ENCODE measurements at regions not wholly inside any gene's neighbourhood (a gene's known extent, or its start where the extent isn't known, plus 50 kb on each side); places are given as distances from the start of the nearest gene placed in this dataset.

DNA sequence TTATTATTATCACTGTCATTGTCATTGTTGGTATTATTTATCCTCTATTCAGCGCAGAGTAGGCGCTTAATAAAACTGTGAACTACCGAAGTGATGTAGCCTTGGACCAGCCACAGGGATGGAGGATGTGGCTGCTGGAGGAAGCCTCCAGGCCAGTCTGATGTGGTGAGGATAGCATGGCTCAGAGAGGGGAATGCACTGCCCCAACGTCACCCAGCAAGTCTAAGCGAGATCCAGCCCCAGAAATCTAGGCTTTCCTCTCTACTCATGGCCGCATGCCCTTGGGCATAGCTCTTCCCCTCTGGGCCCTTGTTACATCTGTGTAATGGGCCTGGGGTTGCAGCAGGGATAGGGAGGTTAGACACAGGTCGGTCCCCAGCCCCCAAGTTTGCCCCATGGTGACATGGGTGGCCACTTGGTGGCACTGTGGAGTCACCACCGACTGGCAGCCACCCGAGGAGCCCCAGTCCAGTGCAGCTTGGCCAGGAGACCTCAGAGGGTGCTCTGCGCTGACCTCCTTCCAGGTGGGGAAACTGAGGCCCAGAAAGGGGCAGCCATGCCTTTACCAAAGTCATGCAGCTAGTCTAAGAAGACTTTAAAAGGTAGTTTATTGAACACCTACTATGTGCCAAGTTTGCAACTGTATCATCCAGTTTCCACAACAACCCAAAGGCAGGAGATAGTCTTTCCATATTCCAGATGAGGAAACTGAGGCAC lies 395.7 kb downstream of the MN1 start:
- DNase-seq, result peak; percentile 38

DNA sequence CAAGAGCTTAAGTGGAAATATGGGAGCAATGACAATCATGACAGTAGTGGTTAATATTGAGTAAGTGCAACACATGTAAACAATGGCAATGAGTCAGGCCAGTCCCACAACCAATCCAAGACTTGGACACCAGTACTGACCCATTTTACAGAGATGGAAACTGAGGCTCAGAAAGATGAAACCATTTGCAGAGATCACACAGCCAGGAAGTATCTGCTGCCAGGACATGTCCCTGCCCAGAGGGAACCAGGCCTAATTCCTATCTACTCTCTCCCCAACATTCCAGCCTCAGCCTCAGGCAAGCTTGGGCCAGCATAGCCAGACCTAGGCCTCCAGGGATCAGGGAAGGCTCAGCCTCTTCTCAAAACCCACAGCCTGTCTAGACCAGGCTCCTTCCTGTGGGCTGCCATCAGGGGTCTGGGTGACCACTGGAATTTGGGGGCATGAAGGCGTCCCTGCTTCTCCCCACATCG lies 395.1 kb downstream of the MN1 start:
- DNase-seq, result no peak

DNA sequence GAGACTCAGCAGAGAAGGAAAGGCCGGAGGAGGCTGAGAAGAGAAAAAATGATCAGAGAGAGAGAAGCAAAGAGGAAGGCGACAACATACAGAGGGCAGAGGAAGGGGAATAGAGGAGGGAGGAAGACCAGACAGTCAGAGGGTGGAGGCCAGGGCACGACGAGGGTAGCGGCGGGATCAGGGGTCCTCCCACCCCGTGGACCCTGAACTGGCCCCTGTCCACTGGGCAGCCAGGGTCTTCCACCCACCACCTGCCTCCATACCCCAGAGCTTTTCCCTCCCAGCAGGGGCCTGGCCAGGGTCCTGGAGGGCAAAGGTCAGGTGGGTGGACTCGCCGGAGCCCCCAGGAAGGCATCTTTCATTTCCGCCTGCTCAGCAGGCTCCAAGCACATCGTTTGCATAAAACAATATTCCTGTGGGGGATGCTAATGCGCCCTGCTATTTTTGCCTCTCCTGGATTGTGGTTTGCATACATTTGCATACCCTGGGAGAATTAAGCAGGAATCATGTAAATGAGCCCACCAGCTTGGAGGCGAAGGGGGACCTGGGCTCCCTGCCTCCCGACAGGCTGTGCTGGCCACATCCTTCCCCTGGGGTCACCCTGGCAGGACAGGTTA lies 394.1 kb downstream of the MN1 start:
- no peak for DNase-seq

DNA sequence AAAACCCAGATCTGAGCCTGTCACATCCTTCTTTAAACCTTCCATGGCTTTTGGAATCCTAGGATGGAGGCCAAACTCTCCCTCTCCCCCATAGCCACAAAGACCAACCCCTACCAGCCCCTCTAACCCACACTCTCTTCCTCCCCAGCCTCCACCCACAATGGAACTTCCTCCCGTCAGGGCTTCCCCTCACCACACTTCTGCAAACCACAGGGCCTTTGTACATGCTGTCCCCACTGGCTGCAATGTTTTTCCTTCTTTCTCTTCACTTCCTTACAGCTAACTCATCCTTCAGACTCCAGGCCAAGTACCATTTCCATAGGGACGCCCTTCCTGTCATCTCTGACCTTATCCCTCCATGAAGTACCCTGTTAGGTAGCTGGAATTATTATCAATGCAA lies 393.5 kb downstream of the MN1 start:
- no peak for DNase-seq

DNA sequence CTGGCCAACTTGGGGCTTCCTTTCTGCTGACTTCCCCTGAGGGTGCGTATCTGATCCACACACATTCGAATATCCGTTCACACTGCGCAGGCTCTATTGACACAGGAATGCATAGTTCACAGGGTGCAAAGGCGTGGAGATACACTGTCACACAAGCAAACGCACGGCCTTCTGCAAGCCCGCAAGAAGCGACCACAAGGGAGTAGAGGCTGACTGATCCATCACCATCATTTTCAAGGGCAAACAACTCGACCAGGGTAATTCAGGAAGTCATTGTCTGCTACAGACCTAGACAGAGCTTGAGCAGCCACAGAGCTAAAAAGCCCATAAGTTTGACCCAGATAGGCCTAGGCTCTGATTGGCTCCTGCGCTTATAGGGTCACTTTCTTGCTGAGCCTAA lies 392.3 kb downstream of the MN1 start:
- no peak for DNase-seq

DNA sequence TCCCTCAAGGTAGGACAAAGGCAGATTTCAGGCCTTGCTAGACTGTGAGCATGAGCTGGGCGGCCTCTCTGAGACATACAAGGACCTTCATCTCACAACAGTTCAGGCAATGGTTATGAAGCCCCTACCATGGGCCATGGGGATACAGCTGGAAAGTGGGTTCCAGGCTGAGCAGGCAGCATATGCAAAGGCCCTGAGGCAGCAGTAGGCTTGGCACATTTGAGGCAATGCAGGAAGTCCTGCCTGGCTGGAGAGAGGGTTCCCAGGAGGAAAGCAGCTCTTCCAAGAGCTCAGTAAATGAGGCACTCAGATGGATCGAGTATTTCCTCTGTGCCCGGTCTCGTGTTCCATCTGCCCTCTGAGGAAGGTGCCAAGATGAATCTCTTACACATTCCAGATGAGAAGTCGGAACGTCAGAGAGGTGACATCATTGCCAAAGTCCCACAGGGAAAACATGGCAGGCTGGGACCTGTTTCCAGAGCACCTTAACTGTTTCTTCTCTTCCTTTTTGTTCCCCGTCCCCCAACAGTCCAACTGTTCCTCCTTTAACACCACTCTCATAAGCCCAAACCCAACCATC lies 388.6 kb downstream of the MN1 start:
- DNase-seq, result no peak

DNA sequence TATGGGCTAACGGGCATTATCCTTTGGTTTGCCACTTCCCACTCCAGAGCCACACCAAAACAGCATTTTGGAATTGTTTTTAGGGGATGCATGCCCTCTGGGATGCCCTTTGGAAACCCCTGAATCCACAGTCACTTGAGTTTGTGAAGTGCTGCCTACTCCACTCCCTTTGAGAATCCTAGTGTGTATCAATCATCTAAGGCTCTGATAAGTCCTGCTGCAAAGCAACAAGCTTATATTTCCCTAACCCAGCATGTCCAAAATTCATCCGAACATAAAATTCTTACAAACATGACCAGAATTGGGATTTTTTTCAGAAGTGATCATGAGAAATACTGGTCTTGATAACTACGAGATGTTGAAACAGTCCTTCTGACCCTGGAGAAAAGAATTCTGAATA lies 387.9 kb downstream of the MN1 start:
- DNase-seq, result no peak

DNA sequence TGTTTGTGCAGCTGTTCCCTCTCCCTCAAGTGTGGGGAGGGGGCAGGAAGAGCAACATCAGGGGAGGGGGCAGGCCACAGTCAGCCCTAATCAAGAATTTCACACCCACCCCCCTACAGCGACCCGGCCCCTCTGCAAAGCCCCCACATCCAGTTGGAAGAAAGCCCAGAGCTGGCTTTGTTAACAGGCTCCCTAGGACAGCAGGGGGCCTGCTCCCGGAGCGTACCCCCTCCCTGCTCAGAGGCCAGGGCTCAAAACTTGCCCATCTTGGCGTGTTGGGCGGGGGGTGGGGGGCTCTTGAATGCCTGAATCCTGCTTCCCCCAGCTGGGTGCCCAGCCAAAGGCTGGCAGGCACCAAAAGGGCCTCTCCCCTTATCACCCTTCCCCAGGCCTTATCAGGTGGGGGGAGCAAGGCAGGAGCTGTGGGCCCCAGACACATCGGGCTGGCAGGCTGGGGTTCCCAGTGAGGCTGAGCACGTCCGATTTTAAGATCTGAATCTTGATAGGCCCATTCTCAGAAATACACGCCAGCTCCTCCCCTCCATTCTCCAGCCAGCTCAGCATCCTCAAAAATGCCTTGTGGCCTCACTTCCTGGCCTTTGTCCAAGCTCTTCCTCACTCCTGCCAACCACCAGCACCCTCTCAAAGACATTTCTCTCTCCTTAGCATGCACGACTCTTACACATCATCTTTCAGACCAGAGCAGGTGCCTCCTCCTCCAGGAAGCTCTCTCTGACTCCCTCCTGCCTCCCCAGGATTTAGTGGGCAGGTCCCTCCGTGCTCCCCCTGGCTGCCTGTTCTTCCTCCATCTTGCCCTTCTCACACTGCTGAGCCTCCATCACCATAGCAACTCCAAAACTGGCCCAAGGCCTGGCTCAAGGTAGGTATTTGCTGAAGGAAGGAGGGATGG lies 384.8 kb downstream of the MN1 start:
- DNase-seq, result no peak

DNA sequence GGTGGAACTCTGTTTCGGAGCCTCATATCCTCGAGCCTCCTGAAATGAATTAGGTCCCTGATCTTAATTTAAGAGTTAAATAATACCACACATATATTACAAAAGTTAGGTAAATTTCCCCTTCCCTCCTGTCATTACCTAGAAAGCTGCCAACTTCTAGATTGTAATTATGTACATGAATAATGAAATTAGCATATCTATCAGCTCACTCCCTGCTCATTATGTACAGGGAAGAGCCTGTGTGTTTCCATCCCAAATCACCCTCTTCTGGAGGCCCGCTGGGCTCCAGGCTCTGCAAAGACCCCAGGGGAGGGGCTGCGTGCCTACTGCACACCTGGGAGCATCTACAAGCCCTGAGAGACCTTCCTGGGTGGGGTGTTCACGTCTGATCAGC lies 384.1 kb downstream of the MN1 start:
- DNase-seq, result no peak

DNA sequence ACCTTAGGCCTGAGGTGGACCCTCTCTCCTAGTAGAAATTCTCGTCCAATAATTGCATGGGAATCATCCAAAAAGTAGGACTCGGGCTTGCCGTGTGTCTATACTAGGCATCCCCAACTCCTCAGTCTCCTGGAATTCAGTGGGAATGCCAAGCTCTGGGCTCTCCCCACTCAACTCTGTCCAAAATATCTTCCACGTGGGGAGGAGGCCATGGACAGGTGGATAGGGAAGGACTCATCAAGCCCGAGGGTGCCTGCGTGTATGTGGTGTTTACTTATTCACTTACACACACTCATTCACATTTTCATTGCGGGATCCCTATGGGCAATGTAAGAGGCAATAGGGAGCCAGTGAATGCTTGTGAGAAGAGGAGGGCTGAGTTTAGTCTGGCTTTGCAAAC lies 383.3 kb downstream of the MN1 start:
- no peak for DNase-seq

DNA sequence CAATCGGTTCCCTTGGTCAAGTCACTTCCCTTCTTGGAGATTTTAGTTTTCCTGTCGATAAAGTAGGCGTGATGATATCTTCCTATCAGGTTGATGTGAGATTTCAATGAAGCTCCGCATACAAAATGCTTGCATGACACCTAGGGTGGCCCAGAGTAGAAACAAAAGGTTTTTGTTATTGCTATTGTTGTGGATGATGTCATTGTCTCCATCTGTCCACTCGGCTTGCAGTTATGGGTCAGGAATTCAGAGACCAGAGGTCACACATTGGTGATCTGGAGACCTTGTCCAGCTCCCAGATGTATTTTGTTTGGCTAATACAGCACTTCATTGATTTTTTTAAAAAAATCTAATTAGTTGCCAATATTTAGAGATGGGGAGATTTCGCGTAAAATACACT lies 382.1 kb downstream of the MN1 start:
- no peak for DNase-seq

DNA sequence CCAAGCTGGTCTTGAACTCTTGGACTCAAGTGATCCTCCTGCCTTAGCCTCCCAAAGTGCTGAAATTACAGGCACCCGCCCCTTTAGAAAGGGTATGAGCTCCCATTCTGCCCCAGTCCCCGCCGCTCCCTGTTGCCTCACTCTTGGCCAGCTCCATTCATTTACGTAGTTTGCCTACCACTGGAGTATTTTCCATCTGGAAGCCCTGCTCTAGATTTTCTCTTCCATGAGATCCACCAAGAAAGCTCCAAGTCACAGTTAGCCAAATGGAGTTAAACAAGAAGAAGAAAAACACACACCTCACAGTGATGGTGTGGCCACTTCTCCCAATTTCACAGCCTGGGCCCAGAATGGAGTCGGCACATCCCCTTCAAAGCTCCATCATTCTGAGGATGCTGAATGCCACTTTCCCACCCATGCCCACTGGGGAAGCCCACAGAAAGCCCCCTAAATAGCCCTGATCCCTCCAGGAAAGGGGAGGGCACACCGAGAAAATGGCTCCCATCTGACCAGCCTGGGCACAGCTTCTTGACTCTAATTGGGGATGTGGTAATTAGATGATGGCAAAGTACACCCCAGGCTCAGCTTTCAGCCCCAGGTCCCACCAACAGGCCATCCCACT lies 381.2 kb downstream of the MN1 start:
- no peak for DNase-seq

DNA sequence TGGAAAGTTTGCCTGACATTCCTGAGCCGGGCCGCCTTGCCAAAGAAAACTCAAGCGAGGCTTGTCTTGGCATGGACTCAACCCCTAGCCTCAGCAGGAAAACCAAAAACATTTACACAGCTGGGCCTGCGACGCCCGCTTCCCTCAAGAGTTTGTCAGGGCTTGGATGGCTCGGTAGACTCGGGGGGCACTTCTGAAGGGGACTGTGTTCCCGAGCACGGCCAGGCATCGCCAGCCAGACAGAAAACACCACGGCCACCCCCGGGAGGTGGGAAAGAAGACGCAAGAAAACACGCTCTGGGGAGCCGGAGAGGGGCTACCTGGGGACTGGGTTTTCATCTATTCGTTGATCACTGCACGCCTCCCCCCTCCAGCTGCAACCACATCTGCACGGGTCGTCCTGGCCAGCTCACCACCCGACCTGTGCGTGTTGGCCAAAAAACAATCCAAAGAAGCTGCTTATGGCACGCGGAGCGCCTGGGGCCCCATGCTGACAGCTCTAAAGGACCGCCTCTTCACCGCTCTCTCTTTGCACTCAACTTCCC lies 380.7 kb downstream of the MN1 start:
- DNase-seq, result no peak

DNA sequence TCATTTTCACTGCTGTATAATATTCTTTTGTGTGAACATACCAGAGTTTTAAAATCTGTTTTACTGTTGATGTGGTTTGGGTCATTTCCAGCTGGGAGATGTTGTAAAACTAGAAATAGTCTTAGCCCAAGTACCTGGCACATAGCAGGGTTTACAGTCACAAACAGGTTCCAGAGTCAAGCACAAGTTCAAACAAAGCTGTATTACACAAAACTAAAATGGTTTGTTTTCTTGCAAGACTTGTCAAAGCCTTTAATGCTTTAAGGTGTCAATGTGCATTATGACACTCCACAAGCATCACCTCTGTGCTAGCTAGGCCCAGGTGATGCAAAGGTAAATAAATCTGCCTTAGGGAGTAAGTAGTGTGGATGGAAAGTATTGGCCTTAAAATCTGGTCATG lies 379.1 kb downstream of the MN1 start:
- DNase-seq, result no peak

DNA sequence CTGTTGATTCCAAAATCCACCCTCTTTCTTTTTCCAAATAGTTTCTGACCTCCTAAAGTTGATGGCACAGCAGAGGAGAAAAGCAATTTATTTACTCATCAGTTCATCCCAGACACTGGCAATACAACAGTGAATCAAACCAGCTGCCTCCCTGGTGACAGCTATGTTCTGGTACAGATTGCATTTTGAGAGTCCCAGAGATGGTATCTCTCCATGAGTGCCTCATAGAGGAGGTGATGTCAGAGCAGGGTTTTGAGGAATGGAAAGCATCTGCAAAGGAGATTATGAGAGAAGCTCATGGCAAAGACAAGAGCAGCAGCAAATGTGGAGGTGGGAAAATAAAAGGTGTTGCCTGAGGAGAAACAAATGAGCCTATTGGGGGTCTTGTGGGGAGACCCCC lies 377.2 kb downstream of the MN1 start:
- no peak for DNase-seq

DNA sequence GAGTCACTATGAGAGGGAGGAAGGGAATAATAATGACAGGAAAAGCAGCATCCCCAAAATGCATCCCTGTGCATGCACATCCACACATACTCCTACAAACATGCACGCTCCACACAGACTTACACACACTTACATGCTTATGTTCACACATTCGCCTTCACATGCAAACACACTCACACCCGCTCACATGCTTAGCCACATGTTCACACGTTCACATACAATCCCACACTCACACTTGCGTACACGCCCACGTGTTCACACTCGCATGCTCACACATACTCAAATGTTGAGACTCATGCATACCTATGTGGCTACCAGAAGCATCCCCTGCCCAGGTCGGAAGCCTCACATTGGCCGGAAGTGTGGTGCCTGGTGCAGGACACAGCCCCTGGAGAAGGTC lies 372.1 kb downstream of the MN1 start:
- no peak for DNase-seq

DNA sequence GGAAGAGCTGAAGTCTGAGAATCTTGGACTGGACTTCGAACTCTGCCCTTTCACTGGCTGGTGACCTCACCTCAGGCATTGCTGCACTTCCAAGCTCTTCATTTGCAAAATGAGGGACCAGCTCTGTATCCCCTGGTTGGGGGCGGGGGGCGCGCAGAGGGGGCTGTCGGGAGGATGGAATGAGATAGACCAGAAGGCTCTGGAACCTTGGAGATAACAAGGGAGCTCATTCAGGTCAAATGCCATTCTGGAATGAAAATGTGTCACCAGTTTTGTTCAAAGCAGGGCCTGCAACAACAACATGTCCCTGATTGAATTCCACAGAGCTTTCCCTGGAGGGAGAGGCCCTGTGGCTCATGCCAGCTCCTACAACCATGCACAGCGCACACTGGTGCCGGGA lies 370.5 kb downstream of the MN1 start:
- no peak for DNase-seq

DNA sequence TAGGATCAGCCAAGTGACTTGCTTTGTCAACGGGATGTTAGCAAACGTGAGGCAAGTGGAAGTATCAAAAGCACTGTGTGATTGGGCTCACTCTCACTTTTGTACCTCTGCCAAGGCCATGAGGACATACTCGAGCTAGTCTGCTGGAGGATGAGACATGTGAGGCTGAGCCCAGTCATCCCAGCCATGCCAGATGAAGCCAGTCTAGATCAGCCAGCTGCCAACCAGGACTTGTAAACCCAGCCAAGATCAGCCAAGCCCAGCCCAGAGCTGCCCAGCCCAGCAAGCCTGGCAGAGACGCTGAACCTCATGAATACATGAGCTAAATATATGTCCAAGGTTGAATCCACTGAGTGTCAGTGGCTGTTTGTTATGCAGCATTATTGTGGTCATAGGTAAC lies 369.7 kb downstream of the MN1 start:
- no peak for DNase-seq

DNA sequence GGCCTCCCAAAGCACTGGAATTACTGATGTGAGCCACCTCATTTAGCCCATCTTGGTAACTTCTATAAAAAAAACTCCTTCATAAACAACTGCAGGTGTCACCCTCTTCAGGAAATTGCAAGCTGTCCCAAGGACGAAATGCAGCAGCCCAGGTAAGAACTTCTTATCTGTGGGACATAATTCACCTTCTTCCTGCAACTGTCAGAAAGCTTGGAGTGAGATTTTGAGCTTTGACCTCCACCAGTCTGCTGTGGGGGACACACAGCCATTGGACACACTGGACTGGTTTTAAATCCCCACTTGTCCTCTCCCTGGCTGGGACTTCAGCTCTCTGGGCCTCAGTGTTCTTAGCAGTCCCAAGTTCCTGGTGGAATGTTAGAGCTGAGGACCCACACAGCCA lies 368.5 kb downstream of the MN1 start:
- DNase-seq, result no peak

DNA sequence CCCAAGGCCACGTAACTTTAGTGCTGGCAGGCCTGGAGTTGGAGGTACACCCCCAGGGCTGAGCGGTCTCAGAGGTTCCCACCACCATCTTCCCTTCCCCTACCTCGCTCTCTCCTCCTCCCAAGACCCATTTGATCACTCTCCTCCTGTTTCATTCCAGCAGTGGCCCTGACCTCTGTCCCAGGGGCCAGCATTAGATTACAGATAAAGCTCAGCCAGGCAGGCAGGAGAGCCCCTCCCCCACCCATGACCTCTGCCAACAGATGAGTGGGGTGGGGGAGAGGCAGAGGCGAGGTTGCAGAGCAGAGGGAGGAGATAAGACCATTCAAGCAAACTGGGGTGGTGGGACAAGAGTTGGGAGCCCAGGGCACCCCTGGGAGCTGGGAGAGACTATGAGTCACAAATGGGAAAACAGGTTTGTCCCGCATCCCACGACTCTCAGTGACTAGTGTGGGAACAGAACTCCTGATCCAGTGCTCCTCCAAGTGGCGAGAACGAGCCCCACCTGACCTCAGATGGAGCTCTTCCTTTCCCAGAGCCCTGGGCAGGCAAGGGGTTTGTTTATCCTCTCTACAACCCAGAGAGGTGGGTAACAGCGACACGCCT lies 367.9 kb downstream of the MN1 start:
- no peak for DNase-seq

DNA sequence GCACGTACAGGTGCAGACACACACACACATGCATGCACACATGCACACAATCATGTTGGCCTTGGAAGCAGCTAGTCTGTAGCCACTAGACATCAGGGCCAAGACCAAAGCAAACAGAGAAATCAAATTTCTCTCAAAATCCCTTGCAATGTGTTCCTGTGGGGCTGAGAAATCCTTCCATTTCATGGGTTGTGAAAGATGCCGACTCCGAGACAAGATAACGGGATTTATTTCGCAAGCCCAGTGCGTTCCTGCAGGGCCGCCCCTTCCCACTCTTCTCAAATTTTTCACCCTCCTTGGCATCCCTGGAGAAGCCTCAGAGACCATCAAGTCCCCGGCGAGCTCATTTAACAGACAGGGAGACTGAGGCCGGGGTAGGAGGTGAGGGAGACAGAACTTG lies 366.7 kb downstream of the MN1 start:
- no peak for DNase-seq

DNA sequence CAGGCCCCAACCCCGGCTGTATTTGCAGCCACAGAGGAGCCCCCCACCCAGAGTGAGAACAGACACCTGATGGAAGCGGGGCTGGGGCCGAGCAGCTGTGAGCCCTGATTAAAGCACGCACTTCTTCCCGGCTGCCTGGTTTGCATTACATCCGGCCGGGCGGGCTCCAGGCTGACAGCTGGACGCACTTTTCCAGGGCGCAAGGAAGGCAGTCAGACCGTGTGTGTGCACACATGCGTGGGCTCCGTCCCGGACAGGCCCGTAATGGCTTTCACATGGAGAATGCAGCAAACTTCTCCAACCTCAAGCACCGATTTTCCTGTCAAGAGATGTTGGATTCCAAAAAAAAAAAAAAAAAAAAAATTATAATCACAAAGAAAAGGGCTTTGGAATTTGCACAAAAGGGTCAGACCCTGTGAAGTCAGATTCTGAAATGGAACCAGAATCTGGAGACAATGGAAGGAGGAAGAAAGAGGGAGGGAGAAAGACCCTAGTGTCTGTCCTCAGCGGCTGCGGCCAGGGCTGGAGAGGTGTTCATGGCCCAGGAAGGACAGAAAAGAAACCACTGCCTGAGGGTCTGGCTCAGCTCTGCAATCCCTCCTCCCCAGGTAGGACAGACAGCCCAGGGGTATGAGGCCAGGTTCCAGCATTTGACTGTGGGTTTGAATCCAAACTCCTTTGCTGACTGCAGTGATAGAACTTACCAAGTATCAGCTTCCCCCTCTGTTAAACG lies 365.5 kb downstream of the MN1 start:
- DNase-seq, result no peak

All from activated CD4-positive, alpha-beta T cell treated with anti-CD3 and anti-CD28 coated beads, Interleukin-2, amount 50 U/mL, for 16 hours (primary cell).